GM19025 (cell line): ENCODE measurements at regions not wholly inside any gene's neighbourhood (a gene's known extent, or its start where the extent isn't known, plus 50 kb on each side); places are given as distances from the start of the nearest gene placed in this dataset.
"Not testable (repeated sequence)": the region's sequence is repeated elsewhere in the genome, so short reads cannot be mapped to it uniquely, and the experiment has no call there.

ENCODE experiments used
- ATAC-seq: cut with Tn5 transposase; IDR thresholded peaks from one replicate; pipeline ENCODE4 v1.9.1; 2021; ENCODE audit warnings: mild to moderate bottlenecking, low read depth, moderate library complexity; ENCODE audit not compliant: unreplicated experiment

GRCh38 chr20:24858500-24858899, 90.6 kb upstream of the CST7 start:
- ATAC-seq, result not testable (repeated sequence)

- ATAC-seq, result no peak
These were observed 89.5 kb upstream of the CST7 start for GRCh38 chr20:24859539-24859938.

- ATAC-seq, result no peak
These were observed 86.9 kb upstream of the CST7 start for GRCh38 chr20:24862186-24862585.

- ATAC-seq, result no peak
These were observed 86.5 kb upstream of the CST7 start for GRCh38 chr20:24862606-24863005.

GRCh38 chr20:24863356-24863755, 85.7 kb upstream of the CST7 start:
- ATAC-seq, result no peak

GRCh38 chr20:24866008-24866407, 83.1 kb upstream of the CST7 start:
- ATAC-seq, result no peak

- no peak for ATAC-seq
These were observed 82.3 kb upstream of the CST7 start for GRCh38 chr20:24866742-24867141.

- no peak for ATAC-seq
These were observed 81.5 kb upstream of the CST7 start for GRCh38 chr20:24867556-24867955.

- ATAC-seq, result no peak
These were observed 80.6 kb upstream of the CST7 start for GRCh38 chr20:24868396-24868927.

GRCh38 chr20:24868959-24869358, 80.1 kb upstream of the CST7 start:
- no peak for ATAC-seq

- ATAC-seq, result no peak
These were observed 79.0 kb upstream of the CST7 start for GRCh38 chr20:24870057-24870456.

GRCh38 chr20:24870881-24871280, 78.2 kb upstream of the CST7 start:
- no peak for ATAC-seq

GRCh38 chr20:24871480-24872213, 77.4 kb upstream of the CST7 start:
- no peak for ATAC-seq

- peak; percentile 71 for ATAC-seq
These were observed 76.6 kb upstream of the CST7 start for GRCh38 chr20:24872291-24873024.

GRCh38 chr20:24873025-24873620, 75.9 kb upstream of the CST7 start:
- no peak for ATAC-seq

- no peak for ATAC-seq
These were observed 74.0 kb upstream of the CST7 start for GRCh38 chr20:24875078-24875477.

GRCh38 chr20:24877652-24878051, 71.4 kb upstream of the CST7 start:
- no peak for ATAC-seq

GRCh38 chr20:24878657-24879056, 70.4 kb upstream of the CST7 start:
- no peak for ATAC-seq

GRCh38 chr20:24879875-24880274, 69.2 kb upstream of the CST7 start:
- ATAC-seq, result no peak

GRCh38 chr20:24880356-24880755, 68.7 kb upstream of the CST7 start:
- no peak for ATAC-seq

- ATAC-seq, result no peak
These were observed 58.8 kb upstream of the CST7 start for GRCh38 chr20:24890286-24890685.
